GM18873 (cell line): ENCODE measurements at regions not wholly inside any gene's neighbourhood (a gene's known extent, or its start where the extent isn't known, plus 50 kb on each side); places are given as distances from the start of the nearest gene placed in this dataset.

Experiments
- ATAC-seq: cut with Tn5 transposase; IDR thresholded peaks from one replicate; pipeline ENCODE4 v1.9.1; 2021; ENCODE audit warnings: mild to moderate bottlenecking, moderate library complexity, moderate number of reproducible peaks; ENCODE audit not compliant: unreplicated experiment, low FRiP score

- no peak for ATAC-seq
Observed at GRCh38 chr5:61734966-61735365, 402.9 kb downstream of the ZSWIM6 start.

- ATAC-seq = no peak
Observed at GRCh38 chr5:61735531-61735930, 403.5 kb downstream of the ZSWIM6 start.

GRCh38 chr5:61735995-61736394 lies 403.9 kb downstream of the ZSWIM6 start:
- ATAC-seq = no peak

GRCh38 chr5:61737301-61737963 lies 405.4 kb downstream of the ZSWIM6 start:
- ATAC-seq = no peak

- no peak for ATAC-seq
Observed at GRCh38 chr5:61737964-61738340, 405.9 kb downstream of the ZSWIM6 start.

- no peak for ATAC-seq
Observed at GRCh38 chr5:61738446-61738845, 406.4 kb downstream of the ZSWIM6 start.

GRCh38 chr5:61744690-61745619 lies 412.9 kb downstream of the ZSWIM6 start:
- ATAC-seq = no peak

GRCh38 chr5:61746831-61747575 lies 414.9 kb downstream of the ZSWIM6 start:
- ATAC-seq = no peak

GRCh38 chr5:61748121-61748520 lies 416.1 kb downstream of the ZSWIM6 start:
- ATAC-seq = no peak

- ATAC-seq = no peak
Observed at GRCh38 chr5:61748651-61749050, 416.6 kb downstream of the ZSWIM6 start.

GRCh38 chr5:61752588-61752987 lies 420.5 kb downstream of the ZSWIM6 start:
- no peak for ATAC-seq

- ATAC-seq = no peak
Observed at GRCh38 chr5:61754792-61755191, 422.7 kb downstream of the ZSWIM6 start.

GRCh38 chr5:61755726-61756222 lies 423.7 kb downstream of the ZSWIM6 start:
- no peak for ATAC-seq

GRCh38 chr5:61758711-61759110 lies 426.7 kb downstream of the ZSWIM6 start:
- no peak for ATAC-seq

- ATAC-seq = no peak
Observed at GRCh38 chr5:61765471-61765870, 433.4 kb downstream of the ZSWIM6 start.

GRCh38 chr5:61766141-61766540 lies 434.1 kb downstream of the ZSWIM6 start:
- ATAC-seq = no peak

GRCh38 chr5:61767231-61768080 lies 435.4 kb downstream of the ZSWIM6 start:
- ATAC-seq = no peak

- peak; percentile 83 for ATAC-seq
Observed at GRCh38 chr5:61768692-61769281, 436.7 kb downstream of the ZSWIM6 start.

GRCh38 chr5:61771062-61771461 lies 439.0 kb downstream of the ZSWIM6 start:
- no peak for ATAC-seq

GRCh38 chr5:61771808-61772207 lies 439.8 kb downstream of the ZSWIM6 start:
- ATAC-seq = no peak
